ENCODE measurements at regions not wholly inside any gene's neighbourhood (a gene's known extent, or its start where the extent isn't known, plus 50 kb on each side); places are given as distances from the start of the nearest gene placed in this dataset.

DNA sequence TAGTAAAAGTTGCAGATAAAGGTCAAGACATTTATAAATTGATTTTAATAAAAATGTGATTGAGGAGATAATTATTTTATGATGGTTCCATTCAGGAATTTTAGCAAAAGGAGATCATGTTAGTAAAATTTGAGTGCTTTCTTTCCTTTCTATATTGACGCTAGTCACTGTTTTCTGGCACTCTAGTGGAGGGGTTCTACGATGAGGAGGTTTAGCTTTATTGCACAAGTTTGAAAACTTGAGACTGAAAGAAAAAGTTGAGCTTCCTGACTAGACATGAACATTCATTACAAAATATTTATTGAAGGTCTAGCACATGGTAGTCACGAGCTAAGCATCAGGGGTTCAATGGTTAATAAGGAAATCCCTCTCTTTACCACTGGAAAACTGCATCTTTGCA, 336.1 kb downstream of the SNAPC1 start:
- Histone ChIP-seq H3K4me3 (replicated peaks; ENCODE audit: low read depth, low read length) (no peak overlapping the region), H3K36me3 (ENCODE audit: control insufficient read depth, insufficient read depth, low read length) (no peaks in the 10 kb centered on the region), H3K27me3 (replicated peaks; ENCODE audit: control insufficient read depth, insufficient read depth, low read length) (peaks cover 3% of the 10 kb centered on the region)
- DNase-seq (ENCODE audit: extremely low read depth, insufficient read length), result no peak
- TF ChIP-seq, protein P1, sequence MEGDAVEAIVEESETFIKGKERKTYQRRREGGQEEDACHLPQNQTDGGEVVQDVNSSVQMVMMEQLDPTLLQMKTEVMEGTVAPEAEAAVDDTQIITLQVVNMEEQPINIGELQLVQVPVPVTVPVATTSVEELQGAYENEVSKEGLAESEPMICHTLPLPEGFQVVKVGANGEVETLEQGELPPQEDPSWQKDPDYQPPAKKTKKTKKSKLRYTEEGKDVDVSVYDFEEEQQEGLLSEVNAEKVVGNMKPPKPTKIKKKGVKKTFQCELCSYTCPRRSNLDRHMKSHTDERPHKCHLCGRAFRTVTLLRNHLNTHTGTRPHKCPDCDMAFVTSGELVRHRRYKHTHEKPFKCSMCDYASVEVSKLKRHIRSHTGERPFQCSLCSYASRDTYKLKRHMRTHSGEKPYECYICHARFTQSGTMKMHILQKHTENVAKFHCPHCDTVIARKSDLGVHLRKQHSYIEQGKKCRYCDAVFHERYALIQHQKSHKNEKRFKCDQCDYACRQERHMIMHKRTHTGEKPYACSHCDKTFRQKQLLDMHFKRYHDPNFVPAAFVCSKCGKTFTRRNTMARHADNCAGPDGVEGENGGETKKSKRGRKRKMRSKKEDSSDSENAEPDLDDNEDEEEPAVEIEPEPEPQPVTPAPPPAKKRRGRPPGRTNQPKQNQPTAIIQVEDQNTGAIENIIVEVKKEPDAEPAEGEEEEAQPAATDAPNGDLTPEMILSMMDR (IDR thresholded peaks at IDR 0.05; ENCODE audit: insufficient read depth, low read length, poor library complexity, severe bottlenecking), result no peak

DNA sequence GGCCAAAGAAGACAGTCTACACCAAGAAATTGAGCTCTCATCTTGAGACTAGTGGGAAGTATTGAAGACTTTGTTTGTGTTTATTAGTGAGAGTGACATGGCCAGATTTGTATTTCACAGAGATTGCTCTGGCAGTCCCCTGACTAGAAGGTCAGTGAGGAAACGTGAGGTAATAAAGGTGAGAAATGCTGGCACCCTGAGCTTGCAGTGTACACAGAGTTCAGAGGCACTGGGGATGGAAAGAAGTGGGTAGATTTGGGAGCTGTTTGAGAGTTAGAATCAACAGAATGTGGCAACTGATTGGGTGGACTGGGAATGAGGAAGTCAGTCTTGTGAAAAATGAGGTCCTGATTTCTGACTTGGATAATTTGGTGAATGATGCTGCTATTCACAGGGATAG, 336.9 kb downstream of the SNAPC1 start:
- H3K4me3 ChIP-seq (replicated peaks; ENCODE audit: low read depth, low read length), result no peak overlapping the region
- TF ChIP-seq, protein P1 (IDR thresholded peaks at IDR 0.05; ENCODE audit: insufficient read depth, low read length, poor library complexity, severe bottlenecking), result no peak
- H3K36me3 ChIP-seq (ENCODE audit: control insufficient read depth, insufficient read depth, low read length), result no peaks in the 10 kb centered on the region

DNA sequence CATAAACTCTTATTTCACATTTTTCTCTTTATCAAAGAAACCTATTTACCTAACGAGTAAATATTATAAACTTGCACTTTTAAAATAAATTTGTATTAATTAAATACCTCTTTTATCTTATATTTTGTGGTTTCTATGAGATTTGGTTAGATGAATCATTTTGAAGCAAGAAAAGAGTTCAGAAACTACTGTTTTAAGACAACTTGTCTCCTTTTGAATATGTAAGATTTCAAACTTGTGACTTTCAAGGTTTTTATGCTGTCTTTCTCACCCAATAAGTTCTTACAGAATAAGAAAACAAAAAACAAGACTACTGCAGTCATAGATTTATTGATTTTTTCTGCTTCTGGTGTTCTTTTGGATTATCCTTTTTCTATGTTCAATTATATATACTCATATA, 339.0 kb downstream of the SNAPC1 start:
- Histone ChIP-seq H3K4me3 (replicated peaks; ENCODE audit: low read depth, low read length) (no peak overlapping the region), H3K36me3 (ENCODE audit: control insufficient read depth, insufficient read depth, low read length) (no peaks in the 10 kb centered on the region), H3K27me3 (replicated peaks; ENCODE audit: control insufficient read depth, insufficient read depth, low read length) (peaks cover 3% of the 10 kb centered on the region)
- DNase-seq (ENCODE audit: extremely low read depth, insufficient read length), result no peak
- TF ChIP-seq, protein P1 (IDR thresholded peaks at IDR 0.05; ENCODE audit: insufficient read depth, low read length, poor library complexity, severe bottlenecking), result no peak

More for the DNA sequence above, 336.9 kb downstream of the SNAPC1 start:
- no peak for DNase-seq (ENCODE audit: extremely low read depth, insufficient read length)
- peaks cover 3% of the 10 kb centered on the region for H3K27me3 ChIP-seq (replicated peaks; ENCODE audit: control insufficient read depth, insufficient read depth, low read length)

DNA sequence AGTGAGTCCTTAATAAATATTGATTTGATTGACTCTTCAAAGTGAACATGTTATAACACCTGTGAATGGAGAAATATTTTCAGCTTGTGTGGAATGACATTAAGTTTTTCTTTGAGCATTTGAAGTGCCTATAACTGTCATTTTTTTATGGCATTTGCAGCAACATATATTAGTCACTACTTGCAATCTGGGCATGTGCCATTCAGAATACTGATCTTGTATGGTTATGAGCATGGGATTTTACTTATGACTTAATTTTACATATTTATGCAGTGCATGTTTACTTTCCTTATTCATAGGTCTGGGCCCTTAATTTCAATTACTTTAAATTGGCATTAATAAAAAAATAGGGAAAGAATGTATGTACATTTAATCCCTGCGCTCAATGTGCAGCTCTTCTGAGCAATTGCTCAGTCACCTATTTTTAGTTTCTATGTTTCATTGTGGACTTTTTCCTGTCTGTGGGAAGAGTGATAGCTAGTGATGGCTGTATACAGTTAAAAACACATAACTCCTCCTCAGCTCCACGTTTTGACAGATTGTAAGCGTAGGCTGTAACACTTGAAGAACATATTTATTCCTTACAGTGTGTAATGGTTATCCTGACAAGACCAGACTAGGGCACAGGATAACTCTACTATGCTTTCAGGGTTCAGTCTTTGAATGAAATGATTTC, 339.6 kb downstream of the SNAPC1 start:
- no peak for DNase-seq (ENCODE audit: extremely low read depth, insufficient read length)
- TF ChIP-seq, protein P1 (IDR thresholded peaks at IDR 0.05; ENCODE audit: insufficient read depth, low read length, poor library complexity, severe bottlenecking), result no peak

DNA sequence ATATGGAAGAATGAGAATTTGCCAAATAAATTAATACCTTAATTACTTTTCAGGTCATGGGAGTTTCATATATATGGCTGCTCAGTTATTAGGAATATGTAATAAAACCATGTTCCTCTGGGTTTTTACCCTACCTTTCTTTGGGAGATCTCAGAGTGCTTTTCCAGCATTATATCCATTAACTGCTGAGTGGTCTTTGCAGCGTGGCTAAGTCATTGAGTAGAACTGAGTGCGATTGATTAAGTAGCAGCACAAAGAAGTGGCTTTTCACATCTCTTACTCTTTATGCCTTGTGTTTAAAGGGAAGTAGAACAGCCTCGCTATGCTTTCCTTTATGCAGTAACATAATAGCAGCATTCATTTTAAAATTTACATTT, 340.1 kb downstream of the SNAPC1 start:
- Histone ChIP-seq H3K27me3 (replicated peaks; ENCODE audit: control insufficient read depth, insufficient read depth, low read length) (peaks cover 3% of the 10 kb centered on the region), H3K36me3 (ENCODE audit: control insufficient read depth, insufficient read depth, low read length) (no peaks in the 10 kb centered on the region), H3K4me3 (replicated peaks; ENCODE audit: low read depth, low read length) (no peak overlapping the region)
- DNase-seq (ENCODE audit: extremely low read depth, insufficient read length), result no peak
- TF ChIP-seq, protein P1 (IDR thresholded peaks at IDR 0.05; ENCODE audit: insufficient read depth, low read length, poor library complexity, severe bottlenecking), result no peak

More for the DNA sequence above, 339.6 kb downstream of the SNAPC1 start:
- Histone ChIP-seq H3K4me3 (replicated peaks; ENCODE audit: low read depth, low read length) (no peak overlapping the region), H3K27me3 (replicated peaks; ENCODE audit: control insufficient read depth, insufficient read depth, low read length) (peaks cover 3% of the 10 kb centered on the region), H3K36me3 (ENCODE audit: control insufficient read depth, insufficient read depth, low read length) (no peaks in the 10 kb centered on the region)

DNA sequence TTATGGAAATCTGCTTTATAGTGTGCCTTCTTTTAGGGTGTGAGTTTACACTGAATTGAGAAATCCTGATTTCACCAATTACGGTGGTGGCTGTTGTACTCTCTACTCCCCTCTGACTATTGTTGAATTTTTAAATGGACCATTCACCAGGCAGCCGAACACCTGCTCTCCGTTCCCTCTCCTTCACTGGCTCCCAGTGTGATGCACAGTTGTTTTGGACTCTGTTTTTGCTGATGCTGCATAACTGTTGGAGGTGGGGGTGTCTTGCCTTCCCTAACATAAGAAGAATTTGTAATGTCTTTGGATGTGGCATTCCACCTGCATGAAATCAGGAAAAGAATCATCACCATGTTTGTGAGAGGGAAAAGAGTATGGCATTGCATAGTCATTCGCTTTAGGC, 341.2 kb downstream of the SNAPC1 start:
- Histone ChIP-seq H3K4me3 (replicated peaks; ENCODE audit: low read depth, low read length) (no peak overlapping the region), H3K36me3 (ENCODE audit: control insufficient read depth, insufficient read depth, low read length) (no peaks in the 10 kb centered on the region), H3K27me3 (replicated peaks; ENCODE audit: control insufficient read depth, insufficient read depth, low read length) (peaks cover 3% of the 10 kb centered on the region)
- DNase-seq (ENCODE audit: extremely low read depth, insufficient read length), result no peak
- TF ChIP-seq, protein P1 (IDR thresholded peaks at IDR 0.05; ENCODE audit: insufficient read depth, low read length, poor library complexity, severe bottlenecking), result no peak

All from GM06990 (cell line).